ENCODE measurements at regions not wholly inside any gene's neighbourhood (a gene's known extent, or its start where the extent isn't known, plus 50 kb on each side); places are given as distances from the start of the nearest gene placed in this dataset.

- TF ChIP-seq CTCF (IDR thresholded peaks at IDR 0.05) = no peak
- TF ChIP-seq EZH2 (IDR thresholded peaks at IDR 0.05; ENCODE audit: borderline replicate concordance, insufficient read depth, low read depth, low read length, poor library complexity, severe bottlenecking) = no peak
Measured at GRCh38 chr3:139185527-139185926, 140.8 kb upstream of the PRR23C start.

Measured in B cell (primary cell).